Adrenal gland (tissue), 5 donors: ENCODE measurements at regions not wholly inside any gene's neighbourhood (a gene's known extent, or its start where the extent isn't known, plus 50 kb on each side); places are given as distances from the start of the nearest gene placed in this dataset.

Experiments
- POLR2A ChIP-seq, 2 donors: fragments of 450-650 bp; IDR thresholded peaks; one replicate each; pipeline ENCODE4 v1.6.1; 2017; ENCODE audit warnings: antibody characterized with exemption in 2 of 2, mild to moderate bottlenecking in 2 of 2, moderate library complexity in 1 of 2
- TF ChIP-seq, protein P1 (sequence below), 6 experiments: fragments of 450-650 bp in 4 of 6; fragments of 200-600 bp in 2 of 6; sonication (generic) in 1 of 6; IDR thresholded peaks; 1 replicate in 5 of 6; 2 replicates in 1 of 6; pipeline versions ENCODE4 v1.5.1 to v1.8.0; 2016 to 2021; ENCODE audit warnings: antibody characterized with exemption in 6 of 6, mild to moderate bottlenecking in 2 of 6, moderate library complexity in 1 of 6
- donor health status: DM: no; HTN: no; CAD: no.

DNA sequence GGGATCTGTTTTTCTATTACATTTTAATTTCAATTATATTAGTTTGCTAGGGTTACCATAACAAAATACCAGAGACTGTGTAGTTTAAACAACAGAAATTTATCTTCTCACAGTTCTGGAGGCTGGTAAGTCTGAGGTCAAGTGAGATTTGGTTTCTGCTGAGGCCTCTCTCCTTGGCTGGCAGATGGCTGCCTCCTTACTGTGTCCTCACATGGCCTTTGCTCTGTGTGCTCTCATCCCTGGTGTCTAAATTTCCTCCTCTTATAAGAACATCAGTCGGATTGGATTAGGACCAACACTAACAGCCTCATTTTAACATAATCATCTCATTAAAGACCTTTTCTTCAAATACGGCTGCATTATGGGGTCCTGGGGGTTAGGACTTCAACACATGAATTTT lies 195.2 kb upstream of the CHODL start:
- no peak for TF ChIP-seq POLR2A (IDR thresholded peaks at IDR 0.05)
- TF ChIP-seq, protein P1, sequence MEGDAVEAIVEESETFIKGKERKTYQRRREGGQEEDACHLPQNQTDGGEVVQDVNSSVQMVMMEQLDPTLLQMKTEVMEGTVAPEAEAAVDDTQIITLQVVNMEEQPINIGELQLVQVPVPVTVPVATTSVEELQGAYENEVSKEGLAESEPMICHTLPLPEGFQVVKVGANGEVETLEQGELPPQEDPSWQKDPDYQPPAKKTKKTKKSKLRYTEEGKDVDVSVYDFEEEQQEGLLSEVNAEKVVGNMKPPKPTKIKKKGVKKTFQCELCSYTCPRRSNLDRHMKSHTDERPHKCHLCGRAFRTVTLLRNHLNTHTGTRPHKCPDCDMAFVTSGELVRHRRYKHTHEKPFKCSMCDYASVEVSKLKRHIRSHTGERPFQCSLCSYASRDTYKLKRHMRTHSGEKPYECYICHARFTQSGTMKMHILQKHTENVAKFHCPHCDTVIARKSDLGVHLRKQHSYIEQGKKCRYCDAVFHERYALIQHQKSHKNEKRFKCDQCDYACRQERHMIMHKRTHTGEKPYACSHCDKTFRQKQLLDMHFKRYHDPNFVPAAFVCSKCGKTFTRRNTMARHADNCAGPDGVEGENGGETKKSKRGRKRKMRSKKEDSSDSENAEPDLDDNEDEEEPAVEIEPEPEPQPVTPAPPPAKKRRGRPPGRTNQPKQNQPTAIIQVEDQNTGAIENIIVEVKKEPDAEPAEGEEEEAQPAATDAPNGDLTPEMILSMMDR (IDR thresholded peaks at IDR 0.05) = no peak
